Dedifferentiated amniotic fluid mesenchymal stem cell (primary cell): ENCODE measurements at regions not wholly inside any gene's neighbourhood (a gene's known extent, or its start where the extent isn't known, plus 50 kb on each side); places are given as distances from the start of the nearest gene placed in this dataset.

Experiments used
- DNase-seq: peaks from one replicate; pipeline ENCODE4 v3.0.0-alpha.2; 2016; ENCODE audit errors: extremely low spot score

- peak; percentile 30 for DNase-seq
These were observed 177.5 kb downstream of the RBM43 start for GRCh38 chr2:151083856-151084795.

- DNase-seq, result no peak
These were observed 182.8 kb downstream of the RBM43 start for GRCh38 chr2:151078889-151079288.

- no peak for DNase-seq
These were observed 189.8 kb downstream of the RBM43 start for GRCh38 chr2:151071906-151072305.

GRCh38 chr2:151071382-151071781 lies 190.3 kb downstream of the RBM43 start:
- DNase-seq, result peak; percentile 64

- no peak for DNase-seq
These were observed 191.4 kb downstream of the RBM43 start for GRCh38 chr2:151070253-151070652.

GRCh38 chr2:151067658-151068369 lies 193.8 kb downstream of the RBM43 start:
- DNase-seq, result no peak

- DNase-seq, result peak; percentile 82
These were observed 198.4 kb downstream of the RBM43 start for GRCh38 chr2:151063271-151063670.

- no peak for DNase-seq
These were observed 201.4 kb downstream of the RBM43 start for GRCh38 chr2:151060287-151060686.

GRCh38 chr2:151056870-151057269 lies 204.8 kb downstream of the RBM43 start:
- DNase-seq, result peak; percentile 53

- no peak for DNase-seq
These were observed 208.0 kb downstream of the RBM43 start for GRCh38 chr2:151053661-151053990.

- DNase-seq, result no peak
These were observed 208.6 kb downstream of the RBM43 start for GRCh38 chr2:151052850-151053660.

GRCh38 chr2:151051574-151052220 lies 210.0 kb downstream of the RBM43 start:
- peak; percentile 60 for DNase-seq

- DNase-seq, result no peak
These were observed 211.9 kb downstream of the RBM43 start for GRCh38 chr2:151049746-151050145.

- no peak for DNase-seq
These were observed 213.2 kb downstream of the RBM43 start for GRCh38 chr2:151048331-151049054.

GRCh38 chr2:151043484-151043883 lies 218.2 kb downstream of the RBM43 start:
- peak; percentile 43 for DNase-seq

GRCh38 chr2:151042964-151043363 lies 218.7 kb downstream of the RBM43 start:
- DNase-seq, result no peak

GRCh38 chr2:151040039-151040438 lies 221.6 kb downstream of the RBM43 start:
- no peak for DNase-seq

- no peak for DNase-seq
These were observed 223.1 kb downstream of the RBM43 start for GRCh38 chr2:151038516-151038915.

GRCh38 chr2:151037434-151037833 lies 224.2 kb downstream of the RBM43 start:
- no peak for DNase-seq

GRCh38 chr2:151033271-151034248 lies 228.1 kb downstream of the RBM43 start:
- no peak for DNase-seq
